SU-DHL-6 (cell line): ENCODE measurements at regions not wholly inside any gene's neighbourhood (a gene's known extent, or its start where the extent isn't known, plus 50 kb on each side); places are given as distances from the start of the nearest gene placed in this dataset.

Experiments
- EZH2phosphoT487 ChIP-seq: fragments of 200-600 bp; sonication (generic), shearing (Covaris generic); conservative IDR thresholded peaks from 2 replicates; pipeline ENCODE4 v1.6.1; 2018; ENCODE audit warnings: mild to moderate bottlenecking, antibody characterized with exemption, low read length, moderate library complexity, mixed read lengths
- TF ChIP-seq, protein P1 (sequence below): fragments of 200-600 bp; sonication (generic); IDR thresholded peaks from one replicate; pipeline ENCODE4 v1.5.1; 2017; ENCODE audit warnings: antibody characterized with exemption, mild to moderate bottlenecking, low read length, moderate library complexity; ENCODE audit not compliant: insufficient read depth, poor library complexity, severe bottlenecking

DNA sequence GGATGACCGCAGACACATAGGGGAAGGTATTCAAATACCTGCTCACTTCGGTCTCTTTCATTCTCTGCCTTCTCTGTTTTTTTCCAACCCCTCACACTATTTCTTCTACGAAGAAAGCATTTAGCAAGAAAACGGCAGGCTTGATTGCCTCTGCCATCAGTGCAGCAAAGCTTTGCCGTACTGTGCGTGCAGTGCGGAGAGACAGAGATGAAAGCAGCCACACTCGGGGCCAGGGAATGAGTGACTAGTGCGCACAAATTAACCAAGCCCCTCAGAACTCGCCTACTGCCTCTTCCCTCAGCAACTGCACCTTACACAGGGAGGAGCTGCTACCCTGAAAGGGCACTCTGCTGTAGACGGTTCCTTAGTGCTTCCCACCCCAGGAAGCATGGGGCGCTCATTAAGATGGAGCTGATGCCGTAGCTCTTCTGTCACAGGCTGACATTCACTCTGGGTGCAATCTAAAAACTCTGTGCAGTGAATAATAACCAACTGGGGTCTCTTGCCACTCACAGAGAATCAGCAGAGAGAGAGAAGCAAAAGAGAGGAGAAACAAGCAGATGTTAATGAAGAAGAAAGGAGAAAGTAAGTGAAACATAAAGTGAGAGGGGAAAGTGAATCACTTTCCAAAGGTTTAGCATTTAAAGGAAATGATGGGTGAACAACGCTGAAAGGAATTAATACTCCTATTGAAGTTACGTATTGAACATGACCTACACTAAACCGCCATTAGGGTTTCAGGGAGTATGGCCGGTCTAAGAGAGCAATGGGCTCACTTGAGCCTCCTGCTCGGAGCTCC is 69.4 kb downstream of the GRIN2B start:
- TF ChIP-seq, protein P1, sequence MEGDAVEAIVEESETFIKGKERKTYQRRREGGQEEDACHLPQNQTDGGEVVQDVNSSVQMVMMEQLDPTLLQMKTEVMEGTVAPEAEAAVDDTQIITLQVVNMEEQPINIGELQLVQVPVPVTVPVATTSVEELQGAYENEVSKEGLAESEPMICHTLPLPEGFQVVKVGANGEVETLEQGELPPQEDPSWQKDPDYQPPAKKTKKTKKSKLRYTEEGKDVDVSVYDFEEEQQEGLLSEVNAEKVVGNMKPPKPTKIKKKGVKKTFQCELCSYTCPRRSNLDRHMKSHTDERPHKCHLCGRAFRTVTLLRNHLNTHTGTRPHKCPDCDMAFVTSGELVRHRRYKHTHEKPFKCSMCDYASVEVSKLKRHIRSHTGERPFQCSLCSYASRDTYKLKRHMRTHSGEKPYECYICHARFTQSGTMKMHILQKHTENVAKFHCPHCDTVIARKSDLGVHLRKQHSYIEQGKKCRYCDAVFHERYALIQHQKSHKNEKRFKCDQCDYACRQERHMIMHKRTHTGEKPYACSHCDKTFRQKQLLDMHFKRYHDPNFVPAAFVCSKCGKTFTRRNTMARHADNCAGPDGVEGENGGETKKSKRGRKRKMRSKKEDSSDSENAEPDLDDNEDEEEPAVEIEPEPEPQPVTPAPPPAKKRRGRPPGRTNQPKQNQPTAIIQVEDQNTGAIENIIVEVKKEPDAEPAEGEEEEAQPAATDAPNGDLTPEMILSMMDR = no peak
- no peak for TF ChIP-seq EZH2phosphoT487
